RWPE1 (cell line): ENCODE measurements at regions not wholly inside any gene's neighbourhood (a gene's known extent, or its start where the extent isn't known, plus 50 kb on each side); places are given as distances from the start of the nearest gene placed in this dataset.

Source experiments
- CTCF ChIA-PET: fragments of 350-600 bp; sonication (Branson Sonifier 250); formaldehyde crosslinking; extraction: SDS; loops from one replicate; lab custom pipeline; 2021; lab: Yijun Ruan, JAX
- POLR2A ChIA-PET: fragments of 400-600 bp; formaldehyde crosslinking; extraction: SDS; loops from one replicate; lab custom pipeline; 2020; ENCODE audit warnings: antibody characterized with exemption; ENCODE audit not compliant: low non-redundant PET; lab: Yijun Ruan, JAX
- DNase-seq: peaks from one replicate; pipeline ENCODE4 v3.0.0; 2012; ENCODE audit warnings: low spot score
- H3K27ac ChIP-seq: fragments of 450-650 bp; 2 replicates; pipeline ENCODE4 v1.5.1; 2017
- TF ChIP-seq, protein P1 (sequence below): fragments of 450-650 bp; conservative IDR thresholded peaks from 2 replicates; pipeline ENCODE4 v1.5.1; 2017; ENCODE audit warnings: low read depth, mild to moderate bottlenecking

DNA sequence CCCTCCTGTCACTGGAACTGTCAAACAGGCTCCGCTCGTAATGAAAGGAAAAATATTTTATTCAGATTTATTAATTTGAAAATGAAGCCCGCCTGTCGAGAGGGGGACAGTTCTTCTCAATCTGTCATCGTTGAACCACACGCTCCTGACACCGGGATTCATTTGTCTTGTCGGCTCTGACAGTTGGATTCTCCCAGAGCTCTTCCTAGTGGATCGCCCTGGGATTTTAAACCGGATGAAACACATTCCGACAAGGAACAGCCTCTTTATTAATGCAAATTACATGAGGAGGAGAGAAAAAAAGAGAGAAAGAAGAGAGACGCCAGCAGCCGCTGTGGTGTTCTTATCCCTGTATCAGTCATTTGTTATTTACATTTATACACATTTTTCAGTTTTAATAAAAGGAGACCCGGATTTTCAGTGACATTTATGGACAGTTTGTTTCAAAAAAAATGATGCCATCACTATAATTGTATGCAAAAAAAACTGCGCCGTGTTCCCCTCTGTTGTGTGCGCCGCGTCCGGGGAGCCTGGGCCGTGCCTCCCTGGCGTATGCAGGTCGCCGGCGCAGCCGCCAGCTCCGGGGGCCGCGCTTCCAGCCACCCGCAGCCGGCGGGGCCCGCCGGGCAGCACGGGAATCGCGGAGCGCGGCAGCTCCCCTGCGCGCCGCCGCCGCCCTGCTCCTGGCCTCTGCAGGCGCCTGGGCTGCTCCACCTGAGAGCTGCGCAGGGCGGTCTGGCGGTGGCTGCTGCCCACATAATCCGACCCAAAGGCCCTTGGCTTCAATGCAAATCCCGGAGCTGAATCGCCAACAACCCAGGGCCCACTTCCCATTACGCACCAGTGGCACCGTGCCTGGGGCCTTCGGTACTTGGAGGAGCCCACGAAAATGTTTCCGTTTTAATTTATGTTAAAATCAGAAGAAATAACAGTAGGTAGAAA lies 237.9 kb upstream of the PBX1 start:
- ChIA-PET POLR2A (no interaction called here), CTCF (interaction anchor here (0.6 to 0.8 kb wide), 3 partner anchors 298 to 1471 kb away, joined by 3 to 4 read pairs (median 4); no protein-coding TSS in a partner anchor)
- no peak for DNase-seq
- TF ChIP-seq, protein P1, sequence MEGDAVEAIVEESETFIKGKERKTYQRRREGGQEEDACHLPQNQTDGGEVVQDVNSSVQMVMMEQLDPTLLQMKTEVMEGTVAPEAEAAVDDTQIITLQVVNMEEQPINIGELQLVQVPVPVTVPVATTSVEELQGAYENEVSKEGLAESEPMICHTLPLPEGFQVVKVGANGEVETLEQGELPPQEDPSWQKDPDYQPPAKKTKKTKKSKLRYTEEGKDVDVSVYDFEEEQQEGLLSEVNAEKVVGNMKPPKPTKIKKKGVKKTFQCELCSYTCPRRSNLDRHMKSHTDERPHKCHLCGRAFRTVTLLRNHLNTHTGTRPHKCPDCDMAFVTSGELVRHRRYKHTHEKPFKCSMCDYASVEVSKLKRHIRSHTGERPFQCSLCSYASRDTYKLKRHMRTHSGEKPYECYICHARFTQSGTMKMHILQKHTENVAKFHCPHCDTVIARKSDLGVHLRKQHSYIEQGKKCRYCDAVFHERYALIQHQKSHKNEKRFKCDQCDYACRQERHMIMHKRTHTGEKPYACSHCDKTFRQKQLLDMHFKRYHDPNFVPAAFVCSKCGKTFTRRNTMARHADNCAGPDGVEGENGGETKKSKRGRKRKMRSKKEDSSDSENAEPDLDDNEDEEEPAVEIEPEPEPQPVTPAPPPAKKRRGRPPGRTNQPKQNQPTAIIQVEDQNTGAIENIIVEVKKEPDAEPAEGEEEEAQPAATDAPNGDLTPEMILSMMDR = no peak
- no peak overlapping the region for H3K27ac ChIP-seq

DNA sequence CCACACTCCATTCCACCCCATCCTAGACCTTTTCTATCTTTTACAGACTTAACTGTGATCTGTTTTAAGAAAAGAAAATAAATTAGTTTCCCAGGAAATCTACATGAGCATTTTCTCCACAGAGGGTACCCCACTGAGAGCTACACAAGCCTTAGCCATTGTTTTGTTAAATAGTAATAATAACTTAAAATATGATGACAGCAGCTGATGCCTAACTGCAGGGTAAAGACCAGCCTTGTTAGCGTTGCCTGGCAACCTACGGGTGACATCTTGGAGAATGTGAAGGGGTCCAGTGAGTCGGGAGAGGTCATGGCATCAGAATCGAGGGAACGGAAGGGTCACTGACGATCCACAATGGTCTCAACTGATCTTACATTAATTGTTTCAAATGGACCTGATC lies 233.2 kb upstream of the PBX1 start:
- H3K27ac ChIP-seq = no peak overlapping the region
- CTCF ChIA-PET = no interaction called here
- POLR2A ChIA-PET = no interaction called here
- TF ChIP-seq, protein P1 = no peak
- DNase-seq = no peak

DNA sequence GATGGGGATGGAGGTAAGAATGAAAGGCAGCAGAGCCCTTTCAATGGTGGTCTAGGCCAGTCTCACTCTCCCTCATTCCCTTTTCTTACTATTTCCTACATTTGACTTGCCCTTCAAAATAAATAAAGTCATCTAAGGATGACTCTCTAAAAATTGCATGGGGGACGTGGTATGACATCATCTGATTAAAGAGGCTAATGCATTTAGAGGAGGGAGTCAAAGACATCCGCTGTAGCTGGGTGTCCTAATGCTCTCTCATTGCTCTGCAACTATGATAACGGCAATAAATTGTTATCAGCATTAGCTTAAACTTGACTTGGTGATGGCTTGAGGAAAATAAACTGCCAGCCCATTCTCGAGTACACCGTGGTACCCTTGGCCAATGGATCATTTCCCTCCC lies 225.6 kb upstream of the PBX1 start:
- TF ChIP-seq, protein P1 = no peak
- CTCF ChIA-PET = no interaction called here
- DNase-seq = no peak
- POLR2A ChIA-PET = no interaction called here
- no peak overlapping the region for H3K27ac ChIP-seq

DNA sequence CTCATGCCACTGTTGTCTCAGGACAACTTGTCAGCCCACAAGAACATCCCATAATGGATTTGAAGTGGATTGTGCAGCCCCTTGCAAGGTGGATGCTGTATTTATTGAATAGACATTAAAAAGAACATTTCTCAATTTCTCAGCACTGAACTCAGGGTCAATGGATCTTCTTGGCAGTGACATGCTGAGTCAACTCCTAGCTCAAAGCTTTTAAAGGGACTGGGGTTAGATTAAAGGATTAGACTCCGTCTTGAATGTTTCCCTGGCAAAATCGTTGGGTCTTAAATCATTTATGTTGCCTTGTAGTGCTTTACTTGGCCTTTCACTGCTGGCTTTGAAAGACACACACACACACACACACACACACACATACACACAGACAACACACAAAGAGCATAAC lies 221.6 kb upstream of the PBX1 start:
- ChIA-PET POLR2A (no interaction called here), CTCF (no interaction called here)
- TF ChIP-seq, protein P1 = no peak
- H3K27ac ChIP-seq = no peak overlapping the region
- no peak for DNase-seq

DNA sequence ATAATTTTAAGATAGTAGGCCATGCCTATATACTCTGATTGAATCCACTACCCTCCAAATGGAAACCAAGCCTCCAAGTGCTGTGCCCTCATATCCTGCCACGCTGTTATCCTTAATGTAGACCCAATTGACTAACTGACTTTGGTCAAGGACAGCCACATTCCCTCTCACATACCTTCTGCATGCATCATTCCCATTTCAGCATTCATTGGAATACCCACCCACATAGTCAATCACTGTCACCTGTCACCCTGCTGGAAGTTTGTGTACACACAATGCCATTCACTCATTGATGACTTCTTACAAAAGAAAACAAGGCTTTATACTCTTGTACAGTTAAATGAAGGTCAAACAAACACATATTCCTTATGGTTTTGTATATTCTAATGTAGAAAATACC lies 221.1 kb upstream of the PBX1 start:
- TF ChIP-seq, protein P1 = no peak
- CTCF ChIA-PET = interaction anchor here (0.6 kb wide), 1 partner anchor 245 kb away, joined by 3 read pairs; no protein-coding TSS in a partner anchor
- no peak for DNase-seq
- POLR2A ChIA-PET = no interaction called here
- H3K27ac ChIP-seq = no peak overlapping the region

GRCh38 chr1:164343189-164343588 lies 215.8 kb upstream of the PBX1 start:
- ChIA-PET CTCF (interaction anchor here (0.8 kb wide), 1 partner anchor 323 kb away, joined by 4 read pairs; no protein-coding TSS in a partner anchor), POLR2A (no interaction called here)

More at GRCh38 chr1:164343189-164343588, 215.8 kb upstream of the PBX1 start:
- TF ChIP-seq, protein P1 = no peak
- H3K27ac ChIP-seq = no peak overlapping the region
- no peak for DNase-seq
